ENCODE measurements at regions not wholly inside any gene's neighbourhood (a gene's known extent, or its start where the extent isn't known, plus 50 kb on each side); places are given as distances from the start of the nearest gene placed in this dataset.
A peak's percentile ranks its signal among the peaks of the same experiment; 100 is the strongest.

GRCh38 chr1:39085174-39085573, 59.0 kb downstream of the NDUFS5 start:
- FAIRE-seq: no peak

GRCh38 chr1:39086386-39086785, 60.2 kb downstream of the NDUFS5 start:
- FAIRE-seq (no peak), DNase-seq (ENCODE audit: insufficient read length, low spot score) (no peak)

More at GRCh38 chr1:39085174-39085573, 59.0 kb downstream of the NDUFS5 start:
- DNase-seq (ENCODE audit: insufficient read length, low spot score): no peak

- no peak for FAIRE-seq
- DNase-seq (ENCODE audit: insufficient read length, low spot score): no peak
Observed at GRCh38 chr1:39086865-39087409, 60.8 kb downstream of the NDUFS5 start.

- FAIRE-seq (no peak), DNase-seq (ENCODE audit: insufficient read length, low spot score) (no peak)
Observed at GRCh38 chr1:39087435-39087834, 61.3 kb downstream of the NDUFS5 start.

GRCh38 chr1:39088658-39089057, 62.5 kb downstream of the NDUFS5 start:
- FAIRE-seq: no peak
- no peak for DNase-seq (ENCODE audit: insufficient read length, low spot score)

GRCh38 chr1:39089931-39090521, 63.9 kb downstream of the NDUFS5 start:
- no peak for FAIRE-seq
- DNase-seq (ENCODE audit: insufficient read length, low spot score): no peak

GRCh38 chr1:39090757-39091380, 64.7 kb downstream of the NDUFS5 start:
- no peak for FAIRE-seq

GRCh38 chr1:39091845-39092645, 65.9 kb downstream of the NDUFS5 start:
- DNase-seq (ENCODE audit: insufficient read length, low spot score): no peak
- FAIRE-seq: no peak

More at GRCh38 chr1:39090757-39091380, 64.7 kb downstream of the NDUFS5 start:
- no peak for DNase-seq (ENCODE audit: insufficient read length, low spot score)

GRCh38 chr1:39094685-39095084, 68.5 kb downstream of the NDUFS5 start:
- FAIRE-seq (no peak), DNase-seq (ENCODE audit: insufficient read length, low spot score) (no peak)

- FAIRE-seq (no peak), DNase-seq (ENCODE audit: insufficient read length, low spot score) (peak; percentile 79)
Observed at GRCh38 chr1:39098546-39099250, 72.5 kb downstream of the NDUFS5 start.

GRCh38 chr1:39102537-39103327, 76.6 kb downstream of the NDUFS5 start:
- no peak for DNase-seq (ENCODE audit: insufficient read length, low spot score)
- FAIRE-seq: no peak

GRCh38 chr1:39103328-39104157, 77.4 kb downstream of the NDUFS5 start:
- no peak for FAIRE-seq
- no peak for DNase-seq (ENCODE audit: insufficient read length, low spot score)

- FAIRE-seq: no peak
- no peak for DNase-seq (ENCODE audit: insufficient read length, low spot score)
Observed at GRCh38 chr1:39104158-39105060, 78.3 kb downstream of the NDUFS5 start.

- FAIRE-seq: no peak
- no peak for DNase-seq (ENCODE audit: insufficient read length, low spot score)
Observed at GRCh38 chr1:39105061-39105840, 79.1 kb downstream of the NDUFS5 start.

- no peak for FAIRE-seq
- DNase-seq (ENCODE audit: insufficient read length, low spot score): no peak
Observed at GRCh38 chr1:39105841-39106765, 80.0 kb downstream of the NDUFS5 start.

- DNase-seq (ENCODE audit: insufficient read length, low spot score): no peak
- FAIRE-seq: no peak
Observed at GRCh38 chr1:39106801-39107327, 80.7 kb downstream of the NDUFS5 start.

Data from HTR-8/SVneo (cell line).